ENCODE measurements at regions not wholly inside any gene's neighbourhood (a gene's known extent, or its start where the extent isn't known, plus 50 kb on each side); places are given as distances from the start of the nearest gene placed in this dataset.

GRCh38 chr9:103681435-103681834 lies 412.7 kb upstream of the SMC2 start:
- Histone ChIP-seq H3K4me2 (no peak overlapping the region), H4K20me1 (replicated peaks; ENCODE audit: insufficient read depth) (no peaks in the 10 kb centered on the region), H3K79me2 (replicated peaks; ENCODE audit: insufficient read depth) (no peaks in the 10 kb centered on the region), H3K27ac (ENCODE audit: low read depth) (no peak overlapping the region), H2AFZ (no peak overlapping the region), H3K9me2 (ENCODE audit: insufficient read depth) (no peaks in the 10 kb centered on the region), H3F3A (replicated peaks; ENCODE audit: low read depth) (no peaks in the 10 kb centered on the region), H3K27me3 (ENCODE audit: insufficient read depth) (no peaks in the 10 kb centered on the region), H3K36me3 (ENCODE audit: insufficient read depth) (no peaks in the 10 kb centered on the region), H3K4me1 (ENCODE audit: insufficient read depth) (no peaks in the 10 kb centered on the region), H3K4me3 (no peak overlapping the region)
- Mint-ChIP-seq H3K4me3 (no peak overlapping the region), H3K27me3 (ENCODE audit: insufficient read depth, low read depth, poor library complexity) (no peaks in the 10 kb centered on the region), H3K4me1 (no peaks in the 10 kb centered on the region), H3K9me3 (peaks cover 93% of the 10 kb centered on the region), H3K27ac (no peak overlapping the region), H3K36me3 (ENCODE audit: low read depth) (peaks cover 35% of the 10 kb centered on the region)
- ATAC-seq (no peak), DNase-seq (ENCODE audit: low spot score) (no peak)
- TF ChIP-seq EZH2 (IDR thresholded peaks at IDR 0.05; ENCODE audit: low read depth, unreplicated experiment): no peak
- no peak for TF ChIP-seq NANOG (IDR thresholded peaks at IDR 0.05; ENCODE audit: borderline replicate concordance)
- no peak for TF ChIP-seq CREB1 (CRISPR knock-in tag; IDR thresholded peaks at IDR 0.05; ENCODE audit: low read depth)
- no peak for TF ChIP-seq ETS1 (IDR thresholded peaks at IDR 0.05)
- no peak for TF ChIP-seq REST (IDR thresholded peaks at IDR 0.05; ENCODE audit: unreplicated experiment)
- no peak for TF ChIP-seq ZNF462 (CRISPR knock-in tag; IDR thresholded peaks at IDR 0.05)
- TF ChIP-seq ZNF331 (CRISPR knock-in tag; IDR thresholded peaks at IDR 0.05; ENCODE audit: low read depth): no peak
- no peak for TF ChIP-seq POLR2AphosphoS5 (IDR thresholded peaks at IDR 0.05; ENCODE audit: low read depth)
- TF ChIP-seq EZH2phosphoT487 (IDR thresholded peaks at IDR 0.05; ENCODE audit: unreplicated experiment): no peak
- TF ChIP-seq JUNB (IDR thresholded peaks at IDR 0.05; ENCODE audit: unreplicated experiment): no peak
- no peak for TF ChIP-seq CTCF (conservative IDR thresholded peaks at IDR 0.05; ENCODE audit: low read depth in 2 of 2)
- TF ChIP-seq STAT1 (IDR thresholded peaks at IDR 0.05; ENCODE audit: unreplicated experiment): no peak
